A549 (cell line): ENCODE measurements at regions not wholly inside any gene's neighbourhood (a gene's known extent, or its start where the extent isn't known, plus 50 kb on each side); places are given as distances from the start of the nearest gene placed in this dataset.

Source experiments
- ATAC-seq, 2 experiments: fragments of 200-7000 bp in 1 of 2; fragments of >200 bp in 1 of 2; cut with Nextera tagmentation in 1 of 2; cut with Tn5 transposase in 1 of 2; 3 replicates each; pipeline versions ENCODE4 v1.8.0 to v1.9.1; 2018 to 2020; ENCODE audit warnings: mild to moderate bottlenecking in 1 of 2, moderate library complexity in 1 of 2
- CTCF ChIA-PET: fragments of 300-600 bp; sonication (Branson Sonifier 250); formaldehyde crosslinking; extraction: SDS; loops from one replicate; lab custom pipeline; 2021; ENCODE audit warnings: antibody characterized with exemption, inconsistent platforms; lab: Yijun Ruan, JAX
- POLR2A ChIA-PET: fragments of 350-600 bp; formaldehyde crosslinking; extraction: SDS; loops from one replicate; lab custom pipeline; 2021; ENCODE audit warnings: antibody characterized with exemption, inconsistent platforms; lab: Yijun Ruan, JAX
- DNase-seq, 2 experiments: peaks; one replicate each; pipeline versions ENCODE4 v3.0.0 to v3.0.0-alpha.2; 2011 to 2016; ENCODE audit warnings: low read depth in 1 of 2, low spot score in 1 of 2
- FAIRE-seq: peaks from 2 replicates; lab custom pipeline; 2011; peaks lifted over from hg19 to GRCh38; lab: Jason Lieb, UNC
- H3K27ac ChIP-seq, 2 experiments: fragments of >200 bp; sonication (Bioruptor Twin); formaldehyde crosslinking; 3 replicates each; pipeline ENCODE4 v1.5.1; 2016 to 2017
- H3K4me1 ChIP-seq: fragments of >200 bp; sonication (Bioruptor Twin); formaldehyde crosslinking; 3 replicates; pipeline ENCODE4 v1.6.1; 2016
- H3K4me2 ChIP-seq: fragments of >200 bp; sonication (Bioruptor Twin); formaldehyde crosslinking; 3 replicates; pipeline ENCODE4 v1.6.1; 2016
- H3K4me3 ChIP-seq: fragments of >200 bp; sonication (Bioruptor Twin); formaldehyde crosslinking; 3 replicates; pipeline ENCODE4 v1.5.1; 2016
- H3K9me3 ChIP-seq: fragments of >200 bp; sonication (Bioruptor Twin); formaldehyde crosslinking; 3 replicates; pipeline ENCODE4 v1.6.1; 2016
- BHLHE40 ChIP-seq: IDR thresholded peaks from 2 replicates; pipeline ENCODE4 v1.6.1; 2012; ENCODE audit warnings: low read depth, low read length, inconsistent platforms
- CBX8 ChIP-seq: fragments of 200-600 bp; sonication (generic); IDR thresholded peaks from 2 replicates; pipeline ENCODE4 v1.6.1; 2016
- HDAC2 ChIP-seq: fragments of 200-600 bp; sonication (generic); IDR thresholded peaks from 2 replicates; pipeline ENCODE4 v1.6.1; 2016
- HEYL ChIP-seq: fragments of 250-450 bp; sonication (Bioruptor Pico); IDR thresholded peaks from 2 replicates; pipeline ENCODE4 v1.8.0; 2021; ENCODE audit warnings: mild to moderate bottlenecking, moderate library complexity
- HOXA7 ChIP-seq: fragments of 250-450 bp; sonication (Bioruptor Pico); IDR thresholded peaks from 2 replicates; pipeline ENCODE4 v1.5.0; 2020; ENCODE audit warnings: mild to moderate bottlenecking, moderate library complexity
- NR3C1 ChIP-seq: fragments of >200 bp; sonication (Bioruptor Twin); formaldehyde crosslinking; IDR thresholded peaks from 3 replicates; pipeline ENCODE4 v1.6.1; 2017
- PHF8 ChIP-seq: fragments of 200-600 bp; sonication (generic); IDR thresholded peaks from 2 replicates; pipeline ENCODE4 v1.6.1; 2016; ENCODE audit warnings: low read depth, mild to moderate bottlenecking, antibody characterized with exemption, moderate library complexity, borderline replicate concordance
- POLR2AphosphoS2 ChIP-seq: conservative IDR thresholded peaks from 2 replicates; pipeline ENCODE4 v1.6.1; 2012; ENCODE audit warnings: low read length, improper control_type of control experiment, inconsistent platforms
- RARB ChIP-seq: fragments of 250-450 bp; sonication (Bioruptor Pico); IDR thresholded peaks from 2 replicates; pipeline ENCODE4 v1.8.0; 2021; ENCODE audit warnings: mild to moderate bottlenecking, moderate library complexity
- RCOR1 ChIP-seq: fragments of 150-350 bp; IDR thresholded peaks from 2 replicates; pipeline ENCODE4 v1.6.1; 2014; ENCODE audit warnings: antibody characterized with exemption, low read length, low read depth
- SREBF2 ChIP-seq: fragments of 450-650 bp; IDR thresholded peaks from 2 replicates; pipeline ENCODE4 v1.6.1; 2014; ENCODE audit warnings: mild to moderate bottlenecking, moderate library complexity
- TFCP2L1 ChIP-seq: fragments of 250-450 bp; sonication (Bioruptor Pico); IDR thresholded peaks from 2 replicates; pipeline ENCODE4 v1.5.0; 2021; ENCODE audit warnings: mild to moderate bottlenecking
- TP53 ChIP-seq: fragments of 250-450 bp; sonication (Bioruptor Pico); IDR thresholded peaks from 2 replicates; pipeline ENCODE4 v1.5.0; 2021; ENCODE audit warnings: mild to moderate bottlenecking, moderate library complexity
- WGBS: methylation state at CpG from one replicate; pipeline ENCODE4 v1.1.6; 2017; ENCODE audit errors: missing lambda C conversion rate; 5-methylcytosine and 5-hydroxymethylcytosine counted together
- TF ChIP-seq, protein P1 (sequence below): fragments of 250-450 bp; sonication (Bioruptor Pico); IDR thresholded peaks from 2 replicates; pipeline ENCODE4 v1.5.0; 2020; ENCODE audit warnings: low read depth, mild to moderate bottlenecking, moderate library complexity
- TF ChIP-seq, protein P2 (sequence below): fragments of 450-650 bp; IDR thresholded peaks from 2 replicates; pipeline ENCODE4 v1.6.1; 2014; ENCODE audit warnings: antibody characterized with exemption
- TF ChIP-seq, protein P3 (sequence below): fragments of >200 bp; sonication (Bioruptor Twin); formaldehyde crosslinking; IDR thresholded peaks from 3 replicates; pipeline ENCODE4 v1.5.1; 2016
- TF ChIP-seq, protein P4 (sequence below): fragments of 250-450 bp; sonication (Bioruptor Pico); IDR thresholded peaks from 2 replicates; pipeline ENCODE4 v1.5.0; 2021; ENCODE audit warnings: mild to moderate bottlenecking, moderate library complexity, borderline replicate concordance

DNA sequence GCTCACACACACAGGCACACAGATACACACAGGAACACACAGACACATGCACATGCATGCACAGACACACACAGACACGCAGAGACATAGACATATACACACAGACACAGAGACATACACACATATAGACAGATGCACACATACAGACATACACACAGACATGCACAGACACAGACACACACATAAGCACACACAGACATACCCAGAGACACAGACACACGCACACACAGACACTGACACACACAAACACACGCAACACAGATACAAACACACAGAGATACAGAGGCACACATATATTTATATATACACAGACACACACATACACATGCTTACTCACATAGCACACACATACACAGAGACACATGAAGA is 158.4 kb downstream of the LY86 start:
- Histone ChIP-seq H3K4me1 (peaks cover 23% of the 10 kb centered on the region), H3K4me3 (no peak overlapping the region), H3K9me3 (no peaks in the 10 kb centered on the region), H3K4me2 (no peak overlapping the region), H3K27ac (no peak overlapping the region)
- DNase-seq (no peak), FAIRE-seq (no peak), ATAC-seq (no peak)
- 88% methylated on average over 3 of the region's 3 CpGs for WGBS
- no peak for TF ChIP-seq CBX8
- TF ChIP-seq, protein P1, sequence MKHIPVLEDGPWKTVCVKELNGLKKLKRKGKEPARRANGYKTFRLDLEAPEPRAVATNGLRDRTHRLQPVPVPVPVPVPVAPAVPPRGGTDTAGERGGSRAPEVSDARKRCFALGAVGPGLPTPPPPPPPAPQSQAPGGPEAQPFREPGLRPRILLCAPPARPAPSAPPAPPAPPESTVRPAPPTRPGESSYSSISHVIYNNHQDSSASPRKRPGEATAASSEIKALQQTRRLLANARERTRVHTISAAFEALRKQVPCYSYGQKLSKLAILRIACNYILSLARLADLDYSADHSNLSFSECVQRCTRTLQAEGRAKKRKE (CRISPR knock-in tag), result no peak
- TF ChIP-seq, protein P2, sequence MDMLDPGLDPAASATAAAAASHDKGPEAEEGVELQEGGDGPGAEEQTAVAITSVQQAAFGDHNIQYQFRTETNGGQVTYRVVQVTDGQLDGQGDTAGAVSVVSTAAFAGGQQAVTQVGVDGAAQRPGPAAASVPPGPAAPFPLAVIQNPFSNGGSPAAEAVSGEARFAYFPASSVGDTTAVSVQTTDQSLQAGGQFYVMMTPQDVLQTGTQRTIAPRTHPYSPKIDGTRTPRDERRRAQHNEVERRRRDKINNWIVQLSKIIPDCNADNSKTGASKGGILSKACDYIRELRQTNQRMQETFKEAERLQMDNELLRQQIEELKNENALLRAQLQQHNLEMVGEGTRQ, result no peak
- no peak for TF ChIP-seq RCOR1
- POLR2A ChIA-PET, result no interaction called here
- CTCF ChIA-PET, result interaction anchor here (1.4 kb wide), 1 partner anchor 47 kb away, joined by 3 read pairs; no protein-coding TSS in a partner anchor

DNA sequence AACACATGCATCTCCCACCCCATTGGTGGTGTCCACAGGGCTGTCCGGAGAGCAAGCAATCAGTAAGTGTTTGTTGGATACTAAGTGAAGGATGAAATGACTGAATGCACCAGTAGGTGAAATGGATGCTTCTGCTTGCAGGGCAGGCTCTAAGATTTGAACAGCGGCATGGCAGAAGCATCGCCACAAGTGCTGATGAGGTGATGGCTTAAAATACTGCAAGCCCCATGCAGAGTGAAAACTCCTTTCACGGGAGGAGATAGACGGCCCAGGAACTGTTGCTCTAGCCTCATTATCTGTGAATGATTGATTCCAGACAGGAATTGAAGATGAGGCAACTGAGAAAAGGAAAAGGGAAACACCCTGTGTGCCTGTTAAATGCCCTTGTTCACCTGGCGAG is 158.9 kb downstream of the LY86 start:
- TF ChIP-seq TFCP2L1 (CRISPR knock-in tag), result no peak
- TF ChIP-seq BHLHE40, result no peak
- no peak for TF ChIP-seq HDAC2
- TF ChIP-seq, protein P1 (CRISPR knock-in tag), result no peak
- no peak for TF ChIP-seq PHF8
- TF ChIP-seq, protein P3, sequence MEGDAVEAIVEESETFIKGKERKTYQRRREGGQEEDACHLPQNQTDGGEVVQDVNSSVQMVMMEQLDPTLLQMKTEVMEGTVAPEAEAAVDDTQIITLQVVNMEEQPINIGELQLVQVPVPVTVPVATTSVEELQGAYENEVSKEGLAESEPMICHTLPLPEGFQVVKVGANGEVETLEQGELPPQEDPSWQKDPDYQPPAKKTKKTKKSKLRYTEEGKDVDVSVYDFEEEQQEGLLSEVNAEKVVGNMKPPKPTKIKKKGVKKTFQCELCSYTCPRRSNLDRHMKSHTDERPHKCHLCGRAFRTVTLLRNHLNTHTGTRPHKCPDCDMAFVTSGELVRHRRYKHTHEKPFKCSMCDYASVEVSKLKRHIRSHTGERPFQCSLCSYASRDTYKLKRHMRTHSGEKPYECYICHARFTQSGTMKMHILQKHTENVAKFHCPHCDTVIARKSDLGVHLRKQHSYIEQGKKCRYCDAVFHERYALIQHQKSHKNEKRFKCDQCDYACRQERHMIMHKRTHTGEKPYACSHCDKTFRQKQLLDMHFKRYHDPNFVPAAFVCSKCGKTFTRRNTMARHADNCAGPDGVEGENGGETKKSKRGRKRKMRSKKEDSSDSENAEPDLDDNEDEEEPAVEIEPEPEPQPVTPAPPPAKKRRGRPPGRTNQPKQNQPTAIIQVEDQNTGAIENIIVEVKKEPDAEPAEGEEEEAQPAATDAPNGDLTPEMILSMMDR, result no peak
- TF ChIP-seq TP53 (CRISPR knock-in tag), result no peak
- no peak for TF ChIP-seq HOXA7 (CRISPR knock-in tag)
- TF ChIP-seq, protein P4, sequence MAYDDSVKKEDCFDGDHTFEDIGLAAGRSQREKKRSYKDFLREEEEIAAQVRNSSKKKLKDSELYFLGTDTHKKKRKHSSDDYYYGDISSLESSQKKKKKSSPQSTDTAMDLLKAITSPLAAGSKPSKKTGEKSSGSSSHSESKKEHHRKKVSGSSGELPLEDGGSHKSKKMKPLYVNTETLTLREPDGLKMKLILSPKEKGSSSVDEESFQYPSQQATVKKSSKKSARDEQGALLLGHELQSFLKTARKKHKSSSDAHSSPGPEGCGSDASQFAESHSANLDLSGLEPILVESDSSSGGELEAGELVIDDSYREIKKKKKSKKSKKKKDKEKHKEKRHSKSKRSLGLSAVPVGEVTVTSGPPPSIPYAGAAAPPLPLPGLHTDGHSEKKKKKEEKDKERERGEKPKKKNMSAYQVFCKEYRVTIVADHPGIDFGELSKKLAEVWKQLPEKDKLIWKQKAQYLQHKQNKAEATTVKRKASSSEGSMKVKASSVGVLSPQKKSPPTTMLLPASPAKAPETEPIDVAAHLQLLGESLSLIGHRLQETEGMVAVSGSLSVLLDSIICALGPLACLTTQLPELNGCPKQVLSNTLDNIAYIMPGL (CRISPR knock-in tag), result no peak
- TF ChIP-seq RARB (CRISPR knock-in tag), result no peak
- TF ChIP-seq POLR2AphosphoS2, result no peak
- TF ChIP-seq NR3C1, result no peak
- no peak for TF ChIP-seq SREBF2
- TF ChIP-seq HEYL (CRISPR knock-in tag), result no peak
- Histone ChIP-seq H3K4me2 (no peak overlapping the region), H3K4me1 (peaks cover 23% of the 10 kb centered on the region), H3K4me3 (no peak overlapping the region), H3K9me3 (no peaks in the 10 kb centered on the region), H3K27ac (no peak overlapping the region)
- ATAC-seq, result no peak
- no peak for DNase-seq
- 56% methylated on average over 6 of the region's 6 CpGs for WGBS
- ChIA-PET POLR2A (no interaction called here), CTCF (no interaction called here)
- FAIRE-seq, result no peak

DNA sequence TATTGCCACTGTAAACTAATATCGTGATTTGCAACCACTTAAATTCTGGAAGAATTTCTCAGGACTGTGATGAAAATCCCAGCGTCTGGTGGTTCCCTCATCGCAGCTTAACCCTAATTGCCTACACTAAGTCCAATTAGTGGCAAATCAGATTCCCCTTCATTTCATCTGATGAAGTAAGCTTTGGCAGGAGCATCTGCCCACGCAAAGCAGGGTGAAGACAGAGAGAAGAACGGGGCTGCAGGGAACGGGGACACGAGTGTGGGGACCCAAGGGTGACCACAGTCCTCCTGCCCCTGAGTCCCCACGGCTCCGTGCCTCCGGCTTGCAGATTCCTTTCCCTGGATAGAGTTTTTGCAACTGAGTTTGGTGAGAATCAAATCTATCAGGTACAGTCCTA is 159.5 kb downstream of the LY86 start:
- no peak overlapping the region for H3K4me3 ChIP-seq
- H3K4me1 ChIP-seq, result peaks cover 23% of the 10 kb centered on the region
- no peak for ATAC-seq
- ChIA-PET CTCF (no interaction called here), POLR2A (no interaction called here)
- H3K9me3 ChIP-seq, result no peaks in the 10 kb centered on the region
- H3K4me2 ChIP-seq, result no peak overlapping the region
- no peak overlapping the region for H3K27ac ChIP-seq
- no peak for DNase-seq
- no peak for FAIRE-seq
- TF ChIP-seq TP53 (CRISPR knock-in tag), result no peak
- 88% methylated on average over 10 of the region's 10 CpGs for WGBS
